PC-3 (cell line): ENCODE measurements at regions not wholly inside any gene's neighbourhood (a gene's known extent, or its start where the extent isn't known, plus 50 kb on each side); places are given as distances from the start of the nearest gene placed in this dataset.

Experiments used
- ATAC-seq: fragments of 200-7000 bp; cut with Tn5 transposase; 2 replicates; pipeline ENCODE4 v1.9.1; 2020; ENCODE audit warnings: mild to moderate bottlenecking, moderate library complexity
- BruUV-seq: library from RNA; stranded (reverse); fragments of 400-500 nt; replicated peaks from 2 replicates; lab custom pipeline; 2021; lab: Mats Ljungman, UMichigan
- CTCF ChIA-PET: fragments of 300-600 bp; sonication (Branson Sonifier 250); formaldehyde crosslinking; loops from one replicate; lab custom pipeline; 2022; ENCODE audit warnings: antibody characterized with exemption; lab: Charles Lee
- POLR2A ChIA-PET: fragments of 300-600 bp; sonication (Branson Sonifier 250); formaldehyde crosslinking; loops from one replicate; lab custom pipeline; 2022; ENCODE audit warnings: antibody characterized with exemption; ENCODE audit not compliant: unreplicated experiment; lab: Charles Lee
- DNase-seq: peaks from one replicate; pipeline ENCODE4 v3.0.0-alpha.2; 2015
- H2AFZ ChIP-seq: fragments of 300-600 bp; sonication (generic); 2 replicates; pipeline ENCODE4 v1.6.0; 2016; ENCODE audit warnings: antibody characterized with exemption, low read length
- H3F3A ChIP-seq: fragments of 300-600 bp; sonication (generic); one replicate; pipeline ENCODE4 v1.6.0; 2017; ENCODE audit warnings: antibody characterized with exemption, low read length, control low read depth, mild to moderate bottlenecking; ENCODE audit not compliant: unreplicated experiment
- H3K27ac ChIP-seq: fragments of 300-600 bp; sonication (generic); 2 replicates; pipeline ENCODE4 v1.5.1; 2016; ENCODE audit warnings: mild to moderate bottlenecking, low read length
- H3K27me3 ChIP-seq: fragments of 300-600 bp; sonication (generic); 2 replicates; pipeline ENCODE4 v1.6.1; 2016; ENCODE audit warnings: low read length, mixed read lengths
- H3K36me3 ChIP-seq: fragments of 300-600 bp; sonication (generic); 2 replicates; pipeline ENCODE4 v1.6.1; 2016; ENCODE audit warnings: low read depth, mixed run types, low read length, mixed read lengths
- H3K4me1 ChIP-seq: fragments of 300-600 bp; sonication (generic); 2 replicates; pipeline ENCODE4 v1.5.1; 2016; ENCODE audit warnings: low read length; ENCODE audit not compliant: insufficient read depth
- H3K4me2 ChIP-seq: fragments of 300-600 bp; sonication (generic); 2 replicates; pipeline ENCODE4 v1.6.0; 2016; ENCODE audit warnings: low read length
- H3K4me3 ChIP-seq: fragments of 300-600 bp; sonication (generic); 2 replicates; pipeline ENCODE4 v1.5.1; 2016; ENCODE audit warnings: mild to moderate bottlenecking, low read length, mixed read lengths
- H3K79me2 ChIP-seq: fragments of 300-600 bp; sonication (generic); 2 replicates; pipeline ENCODE4 v1.6.1; 2017; ENCODE audit warnings: low read length, mixed read lengths
- H3K9ac ChIP-seq: fragments of 300-600 bp; sonication (generic); 2 replicates; pipeline ENCODE4 v1.6.0; 2016; ENCODE audit warnings: mild to moderate bottlenecking, low read length
- H3K9me2 ChIP-seq: fragments of 300-600 bp; sonication (generic); replicated peaks from 2 replicates; pipeline ENCODE4 v1.6.1; 2016; ENCODE audit warnings: mixed run types, low read length, mixed read lengths
- H3K9me3 ChIP-seq: fragments of 300-600 bp; sonication (generic); 2 replicates; pipeline ENCODE4 v1.6.1; 2016; ENCODE audit warnings: low read length, mixed read lengths
- H4K20me1 ChIP-seq: fragments of 300-600 bp; sonication (generic); 2 replicates; pipeline ENCODE4 v1.6.1; 2016; ENCODE audit warnings: low read length, mixed read lengths
- CTCF ChIP-seq: fragments of 300-600 bp; sonication (generic); conservative IDR thresholded peaks from 2 replicates; pipeline ENCODE4 v1.5.1; 2017; ENCODE audit warnings: antibody characterized with exemption, low read depth, mild to moderate bottlenecking, low read length
- EZH2 ChIP-seq: fragments of 300-600 bp; sonication (generic); IDR thresholded peaks from one replicate; pipeline ENCODE4 v1.6.1; 2017; ENCODE audit warnings: antibody characterized with exemption, mild to moderate bottlenecking, low read length; ENCODE audit not compliant: unreplicated experiment
- EZH2phosphoT487 ChIP-seq: fragments of 300-600 bp; sonication (generic); IDR thresholded peaks from 2 replicates; pipeline ENCODE4 v1.6.1; 2018; ENCODE audit warnings: mild to moderate bottlenecking, antibody characterized with exemption, low read length, borderline replicate concordance
- intact Hi-C: fragments of 100-400 bp; cut with micrococcal nuclease; formaldehyde crosslinking; loops from 2 replicates; pipeline ENCODE4 v1.9.0; 2023

GRCh38 chr2:161039071-161039470 lies 121.2 kb upstream of the TANK start:
- POLR2A ChIA-PET, result no interaction called here
- TF ChIP-seq EZH2, result no peak
- no peak for TF ChIP-seq EZH2phosphoT487
- no peak for TF ChIP-seq CTCF
- no peaks in the 10 kb centered on the region for H4K20me1 ChIP-seq
- H2AFZ ChIP-seq, result no peak overlapping the region
- intact Hi-C loops, result no loop called here
- no peaks in the 10 kb centered on the region for H3K36me3 ChIP-seq
- no peak overlapping the region for H3K4me2 ChIP-seq
- no peaks in the 10 kb centered on the region for H3K9me3 ChIP-seq
- CTCF ChIA-PET, result no interaction called here
- DNase-seq, result no peak
- H3K4me3 ChIP-seq, result no peak overlapping the region
- H3F3A ChIP-seq, result no peaks in the 10 kb centered on the region
- no peaks in the 10 kb centered on the region for H3K9me2 ChIP-seq
- peaks cover 5% of the 10 kb centered on the region for H3K4me1 ChIP-seq
- BruUV-seq, result no TSS peak
- no peak overlapping the region for H3K27ac ChIP-seq
- no peaks in the 10 kb centered on the region for H3K79me2 ChIP-seq
- no peaks in the 10 kb centered on the region for H3K27me3 ChIP-seq
- H3K9ac ChIP-seq, result no peak overlapping the region
- no peak for ATAC-seq

GRCh38 chr2:161041356-161041755 lies 118.9 kb upstream of the TANK start:
- H3K9me2 ChIP-seq, result no peaks in the 10 kb centered on the region
- no peaks in the 10 kb centered on the region for H3F3A ChIP-seq
- intact Hi-C loops, result no loop called here
- H2AFZ ChIP-seq, result no peak overlapping the region
- H4K20me1 ChIP-seq, result no peaks in the 10 kb centered on the region
- TF ChIP-seq EZH2 (no peak), CTCF (no peak), EZH2phosphoT487 (no peak)
- no peak overlapping the region for H3K4me3 ChIP-seq
- ChIA-PET CTCF (no interaction called here), POLR2A (no interaction called here)
- H3K4me2 ChIP-seq, result no peak overlapping the region
- DNase-seq (no peak), ATAC-seq (no peak)
- H3K79me2 ChIP-seq, result no peaks in the 10 kb centered on the region
- peaks cover 5% of the 10 kb centered on the region for H3K4me1 ChIP-seq
- H3K27ac ChIP-seq, result no peak overlapping the region
- no peak overlapping the region for H3K9ac ChIP-seq
- no peaks in the 10 kb centered on the region for H3K27me3 ChIP-seq
- no peaks in the 10 kb centered on the region for H3K9me3 ChIP-seq
- no peaks in the 10 kb centered on the region for H3K36me3 ChIP-seq
- no TSS peak for BruUV-seq

GRCh38 chr2:161042990-161043625 lies 117.1 kb upstream of the TANK start:
- Histone ChIP-seq H3K36me3 (no peaks in the 10 kb centered on the region), H3K27me3 (no peaks in the 10 kb centered on the region), H3K4me1 (peaks cover 5% of the 10 kb centered on the region), H3K4me3 (no peak overlapping the region), H4K20me1 (no peaks in the 10 kb centered on the region), H3K9me2 (no peaks in the 10 kb centered on the region), H3F3A (no peaks in the 10 kb centered on the region), H3K9me3 (no peaks in the 10 kb centered on the region), H3K4me2 (no peak overlapping the region), H2AFZ (no peak overlapping the region), H3K27ac (no peak overlapping the region), H3K79me2 (no peaks in the 10 kb centered on the region), H3K9ac (no peak overlapping the region)
- DNase-seq (no peak), ATAC-seq (no peak)
- no TSS peak for BruUV-seq
- intact Hi-C loops, result no loop called here
- ChIA-PET CTCF (no interaction called here), POLR2A (no interaction called here)
- no peak for TF ChIP-seq EZH2
- no peak for TF ChIP-seq EZH2phosphoT487
- TF ChIP-seq CTCF, result no peak
